Neural progenitor cell (in vitro differentiated cells): ENCODE measurements at regions not wholly inside any gene's neighbourhood (a gene's known extent, or its start where the extent isn't known, plus 50 kb on each side); places are given as distances from the start of the nearest gene placed in this dataset.

ENCODE experiments used
- DNase-seq: peaks from one replicate; pipeline ENCODE4 v3.0.0-alpha.2; 2016; ENCODE audit warnings: low spot score
- H2AFZ ChIP-seq: fragments of 200-600 bp; sonication (generic); replicated peaks from 2 replicates; pipeline ENCODE4 v1.6.1; 2016; ENCODE audit warnings: antibody characterized with exemption
- H3F3A ChIP-seq: fragments of 200-600 bp; sonication (generic); 2 replicates; pipeline ENCODE4 v1.6.1; 2016; ENCODE audit warnings: antibody characterized with exemption, low read depth
- H3K27ac ChIP-seq: fragments of 200-600 bp; sonication (generic); 2 replicates; pipeline ENCODE4 v1.5.1; 2016; ENCODE audit warnings: mild to moderate bottlenecking
- H3K27me3 ChIP-seq: fragments of 200-600 bp; sonication (generic); 2 replicates; pipeline ENCODE4 v1.6.1; 2016; ENCODE audit warnings: mild to moderate bottlenecking, moderate library complexity
- H3K36me3 ChIP-seq: fragments of 200-600 bp; sonication (generic); 2 replicates; pipeline ENCODE4 v1.5.1; 2016
- H3K4me1 ChIP-seq: fragments of 200-600 bp; sonication (generic); 2 replicates; pipeline ENCODE4 v1.6.1; 2016; ENCODE audit warnings: mixed run types
- H3K4me2 ChIP-seq: fragments of 200-600 bp; sonication (generic); 2 replicates; pipeline ENCODE4 v1.6.1; 2016
- H3K4me3 ChIP-seq: fragments of 200-600 bp; sonication (generic); 2 replicates; pipeline ENCODE4 v1.5.1; 2016
- H3K79me2 ChIP-seq: fragments of 200-600 bp; sonication (generic); 2 replicates; pipeline ENCODE4 v1.6.1; 2016; ENCODE audit warnings: low read depth
- H3K9ac ChIP-seq: fragments of 200-600 bp; sonication (generic); 2 replicates; pipeline ENCODE4 v1.6.1; 2016
- H3K9me3 ChIP-seq: fragments of 200-600 bp; sonication (generic); 2 replicates; pipeline ENCODE4 v1.5.1; 2016; ENCODE audit warnings: low read depth
- H4K20me1 ChIP-seq: fragments of 200-600 bp; sonication (generic); 2 replicates; pipeline ENCODE4 v1.6.1; 2016; ENCODE audit warnings: low read depth
- H3K27ac Mint-ChIP-seq: 3 replicates; pipeline ENCODE4 v1.8.0; 2021; ENCODE audit warnings: mixed read lengths
- H3K27me3 Mint-ChIP-seq: 2 replicates; pipeline ENCODE4 v1.8.0; 2022; ENCODE audit warnings: low read depth, mild to moderate bottlenecking, inconsistent platforms, moderate library complexity, mixed read lengths; ENCODE audit not compliant: insufficient read depth
- H3K36me3 Mint-ChIP-seq: 3 replicates; pipeline ENCODE4 v1.8.0; 2021; ENCODE audit warnings: mixed read lengths
- H3K4me1 Mint-ChIP-seq: 3 replicates; pipeline ENCODE4 v1.8.0; 2021; ENCODE audit warnings: mixed read lengths
- H3K4me3 Mint-ChIP-seq: 3 replicates; pipeline ENCODE4 v1.8.0; 2021; ENCODE audit warnings: mild to moderate bottlenecking, moderate library complexity, mixed read lengths
- H3K9me3 Mint-ChIP-seq: 3 replicates; pipeline ENCODE4 v1.8.0; 2020; ENCODE audit warnings: mixed read lengths
- CTCF ChIP-seq: fragments of 200-600 bp; sonication (generic); IDR thresholded peaks from 2 replicates; pipeline ENCODE4 v1.5.1; 2017; ENCODE audit warnings: antibody characterized with exemption, mild to moderate bottlenecking
- EZH2 ChIP-seq: fragments of 200-600 bp; sonication (generic); IDR thresholded peaks from 2 replicates; pipeline ENCODE4 v1.6.1; 2017; ENCODE audit warnings: antibody characterized with exemption, mild to moderate bottlenecking, moderate library complexity
- EZH2phosphoT487 ChIP-seq: fragments of 200-600 bp; sonication (generic); IDR thresholded peaks from 2 replicates; pipeline ENCODE4 v1.6.1; 2017; ENCODE audit warnings: antibody characterized with exemption

- no peaks in the 10 kb centered on the region for H3K27me3 ChIP-seq
- H3K4me3 ChIP-seq, result no peak overlapping the region
- H3K79me2 ChIP-seq, result no peaks in the 10 kb centered on the region
- H3K4me2 ChIP-seq, result no peak overlapping the region
- Mint-ChIP-seq H3K4me1 (peaks cover 3% of the 10 kb centered on the region), H3K4me3 (no peak overlapping the region), H3K36me3 (no peaks in the 10 kb centered on the region), H3K27ac (no peak overlapping the region), H3K27me3 (peaks cover 4% of the 10 kb centered on the region), H3K9me3 (peaks cover 5% of the 10 kb centered on the region)
- no peak overlapping the region for H3K27ac ChIP-seq
- no peak overlapping the region for H2AFZ ChIP-seq
- no peak for DNase-seq
- TF ChIP-seq EZH2, result no peak
- TF ChIP-seq EZH2phosphoT487, result no peak
- TF ChIP-seq CTCF, result no peak
- H3K9ac ChIP-seq, result no peak overlapping the region
- H3F3A ChIP-seq, result no peaks in the 10 kb centered on the region
- no peaks in the 10 kb centered on the region for H3K9me3 ChIP-seq
- no peaks in the 10 kb centered on the region for H3K36me3 ChIP-seq
- H4K20me1 ChIP-seq, result no peaks in the 10 kb centered on the region
- no peaks in the 10 kb centered on the region for H3K4me1 ChIP-seq
Observed at GRCh38 chr7:68699090-68699711, 899.1 kb upstream of the AUTS2 start.

DNA sequence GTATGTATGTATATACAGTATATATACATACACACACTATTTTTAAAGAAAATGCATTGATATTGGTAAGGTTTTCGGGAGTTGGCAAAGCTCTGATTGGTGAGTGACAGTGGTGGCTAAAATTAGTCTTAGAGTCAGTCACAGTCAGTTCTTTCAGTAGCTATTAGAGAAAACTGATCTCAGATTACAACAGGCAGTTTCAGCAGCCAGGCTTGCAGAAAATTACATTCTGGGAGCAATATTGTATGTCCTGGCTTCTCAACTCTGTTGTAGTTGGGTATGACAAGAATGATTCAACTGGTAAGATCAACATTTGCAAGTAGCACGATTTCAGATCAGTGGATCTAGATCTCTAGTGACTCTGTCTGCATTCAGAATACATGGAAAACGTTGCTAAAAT lies 897.9 kb upstream of the AUTS2 start:
- no peak overlapping the region for H3K4me3 ChIP-seq
- H4K20me1 ChIP-seq, result no peaks in the 10 kb centered on the region
- Mint-ChIP-seq H3K4me3 (no peak overlapping the region), H3K36me3 (no peaks in the 10 kb centered on the region), H3K4me1 (peaks cover 3% of the 10 kb centered on the region), H3K27me3 (peaks cover 4% of the 10 kb centered on the region), H3K27ac (no peak overlapping the region), H3K9me3 (no peaks in the 10 kb centered on the region)
- H3K9ac ChIP-seq, result no peak overlapping the region
- TF ChIP-seq CTCF, result no peak
- TF ChIP-seq EZH2, result no peak
- no peak for TF ChIP-seq EZH2phosphoT487
- H3K4me2 ChIP-seq, result no peak overlapping the region
- H3K79me2 ChIP-seq, result no peaks in the 10 kb centered on the region
- H3K27ac ChIP-seq, result no peak overlapping the region
- no peaks in the 10 kb centered on the region for H3K9me3 ChIP-seq
- H2AFZ ChIP-seq, result no peak overlapping the region
- no peaks in the 10 kb centered on the region for H3K4me1 ChIP-seq
- H3F3A ChIP-seq, result no peaks in the 10 kb centered on the region
- H3K27me3 ChIP-seq, result no peaks in the 10 kb centered on the region
- DNase-seq, result no peak
- H3K36me3 ChIP-seq, result no peaks in the 10 kb centered on the region

DNA sequence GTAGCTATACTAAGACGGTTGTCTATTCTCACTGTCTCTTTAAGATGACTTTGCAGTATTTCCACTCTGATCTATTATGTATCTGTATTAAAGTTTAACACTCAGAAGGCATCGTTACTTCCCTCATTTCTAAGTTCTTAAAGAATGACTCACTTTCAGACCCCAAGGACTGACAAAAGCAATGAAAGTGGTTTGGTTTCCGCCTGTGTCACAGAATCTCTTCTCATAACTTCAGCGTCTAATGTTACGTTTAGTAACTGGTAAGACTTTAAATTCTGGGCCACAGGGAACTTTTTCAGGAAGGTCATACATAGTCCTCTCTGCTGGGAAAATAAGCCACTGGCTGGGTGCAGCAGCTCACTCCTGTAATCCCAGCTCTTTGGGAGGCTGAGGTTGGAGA lies 892.0 kb upstream of the AUTS2 start:
- H3K4me2 ChIP-seq, result no peak overlapping the region
- H3K27me3 ChIP-seq, result no peaks in the 10 kb centered on the region
- H3K27ac Mint-ChIP-seq, result no peak overlapping the region
- TF ChIP-seq EZH2, result no peak
- no peak for TF ChIP-seq EZH2phosphoT487
- no peak for TF ChIP-seq CTCF
- H3K79me2 ChIP-seq, result no peaks in the 10 kb centered on the region
- H3K27ac ChIP-seq, result no peak overlapping the region
- H3K36me3 Mint-ChIP-seq, result no peaks in the 10 kb centered on the region
- no peaks in the 10 kb centered on the region for H3K27me3 Mint-ChIP-seq
- H3K9me3 ChIP-seq, result no peaks in the 10 kb centered on the region
- no peak overlapping the region for H3K4me3 Mint-ChIP-seq
- no peak overlapping the region for H3K4me3 ChIP-seq
- H4K20me1 ChIP-seq, result no peaks in the 10 kb centered on the region
- H3F3A ChIP-seq, result no peaks in the 10 kb centered on the region
- no peak overlapping the region for H3K9ac ChIP-seq
- H3K36me3 ChIP-seq, result no peaks in the 10 kb centered on the region
- H3K4me1 ChIP-seq, result no peaks in the 10 kb centered on the region
- H2AFZ ChIP-seq, result no peak overlapping the region
- no peaks in the 10 kb centered on the region for H3K4me1 Mint-ChIP-seq
- H3K9me3 Mint-ChIP-seq, result no peaks in the 10 kb centered on the region
- DNase-seq, result no peak
